ENCODE measurements at regions not wholly inside any gene's neighbourhood (a gene's known extent, or its start where the extent isn't known, plus 50 kb on each side); places are given as distances from the start of the nearest gene placed in this dataset.

- DNase-seq: no peak
These were observed 60.8 kb downstream of the CCNA1 start for GRCh38 chr13:36493046-36493445.

DNA sequence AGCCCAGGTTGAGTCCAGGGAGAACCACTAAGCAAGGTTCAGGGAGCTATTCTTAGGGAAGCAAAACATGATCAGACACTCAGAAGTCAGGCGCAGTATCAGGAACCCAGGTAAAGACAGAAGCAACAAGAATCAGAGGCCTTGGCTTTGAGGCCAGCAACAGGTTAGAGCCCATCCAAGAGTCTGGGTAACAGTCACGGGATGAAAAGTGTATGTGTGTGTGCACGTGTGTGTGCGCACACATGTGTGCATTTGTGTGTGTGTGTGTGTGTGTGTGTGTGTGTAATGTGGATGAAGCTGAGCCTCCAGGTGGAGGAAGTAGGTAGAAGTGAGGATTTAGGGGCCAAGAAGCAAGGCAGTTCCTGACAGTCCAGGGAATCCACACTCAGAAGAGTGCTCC is 63.1 kb downstream of the CCNA1 start:
- no peak for DNase-seq

DNA sequence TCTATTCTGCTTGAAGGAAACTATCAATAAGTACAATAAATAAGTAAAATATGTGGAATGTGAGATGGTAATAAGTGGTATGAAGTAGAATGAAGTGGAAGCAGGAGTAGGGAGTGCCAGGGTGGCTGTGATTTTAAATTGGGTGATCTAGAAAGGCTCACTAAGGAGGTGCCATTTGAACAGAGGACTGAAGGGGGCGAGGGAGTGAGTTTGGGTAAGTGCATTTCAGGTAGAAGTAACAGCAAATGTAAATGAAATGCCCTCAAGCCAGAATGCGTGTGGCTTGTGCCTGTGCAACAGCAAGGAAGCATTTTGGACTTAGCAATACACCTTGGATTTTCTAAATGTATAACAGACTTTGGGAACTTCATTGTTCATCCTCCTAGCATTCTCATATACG is 77.1 kb downstream of the CCNA1 start:
- no peak for DNase-seq

- no peak for DNase-seq
These were observed 80.5 kb downstream of the CCNA1 start for GRCh38 chr13:36512771-36513170.

DNA sequence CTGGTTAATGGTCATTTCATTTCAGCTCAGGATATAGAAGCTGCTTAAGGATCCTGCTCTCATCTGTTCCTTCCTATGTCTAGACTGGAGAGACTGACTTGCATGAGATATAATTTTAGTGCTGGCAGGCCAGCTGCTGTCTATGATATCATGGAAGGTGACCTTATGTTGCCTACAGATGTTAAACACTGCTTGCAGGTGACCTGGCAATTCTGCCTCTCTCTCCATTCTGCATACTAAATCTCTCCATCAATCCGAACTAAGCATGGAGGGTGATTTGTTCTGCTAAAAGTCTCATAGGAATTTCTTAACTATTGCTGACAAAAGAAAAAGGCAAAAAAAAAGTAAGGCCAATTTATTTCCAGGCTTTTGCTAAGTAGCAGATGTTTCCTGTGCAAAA is 81.0 kb downstream of the CCNA1 start:
- DNase-seq: peak; percentile 36

DNA sequence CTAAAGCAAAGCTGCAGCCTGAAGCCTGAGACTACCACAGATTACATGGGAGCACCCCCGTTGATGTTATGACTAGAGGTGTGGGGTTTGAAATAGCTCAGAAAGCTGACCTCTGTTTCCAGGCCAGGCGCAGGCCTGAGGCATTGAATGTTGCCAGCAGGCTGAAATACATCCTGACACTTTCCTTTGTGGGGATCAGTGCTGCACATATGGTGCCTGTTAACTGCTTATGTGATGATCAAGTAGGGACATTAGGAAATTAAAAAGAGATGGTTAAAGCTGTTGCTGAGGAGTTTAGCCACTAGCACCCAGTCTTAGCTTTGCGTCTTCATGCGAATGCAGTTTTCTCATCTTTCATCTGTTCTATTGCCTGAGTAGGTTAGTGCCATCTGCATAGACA is 83.2 kb downstream of the CCNA1 start:
- peak; percentile 87 for DNase-seq

- DNase-seq: no peak
These were observed 83.9 kb downstream of the CCNA1 start for GRCh38 chr13:36516225-36516624.

DNA sequence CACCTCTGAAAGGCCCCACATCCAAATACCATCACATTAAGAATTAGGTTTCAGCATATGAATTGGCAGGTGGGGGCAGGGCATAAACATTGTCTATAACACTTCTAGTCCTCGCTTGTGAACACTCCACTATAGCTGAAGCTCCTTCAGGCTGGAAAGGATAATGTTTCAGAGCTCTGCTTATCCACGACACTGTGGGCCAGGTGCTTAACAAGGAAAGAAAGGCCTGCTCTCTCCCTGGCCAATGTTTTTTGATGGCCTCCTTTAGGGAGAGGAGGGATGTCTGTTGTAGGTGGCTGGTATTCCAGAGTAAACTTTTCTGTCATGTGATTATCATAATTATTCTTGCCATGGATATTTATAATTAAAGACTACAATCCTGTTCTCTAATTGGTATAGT is 86.4 kb downstream of the CCNA1 start:
- DNase-seq: no peak

- no peak for DNase-seq
These were observed 87.1 kb downstream of the CCNA1 start for GRCh38 chr13:36519432-36519831.

DNA sequence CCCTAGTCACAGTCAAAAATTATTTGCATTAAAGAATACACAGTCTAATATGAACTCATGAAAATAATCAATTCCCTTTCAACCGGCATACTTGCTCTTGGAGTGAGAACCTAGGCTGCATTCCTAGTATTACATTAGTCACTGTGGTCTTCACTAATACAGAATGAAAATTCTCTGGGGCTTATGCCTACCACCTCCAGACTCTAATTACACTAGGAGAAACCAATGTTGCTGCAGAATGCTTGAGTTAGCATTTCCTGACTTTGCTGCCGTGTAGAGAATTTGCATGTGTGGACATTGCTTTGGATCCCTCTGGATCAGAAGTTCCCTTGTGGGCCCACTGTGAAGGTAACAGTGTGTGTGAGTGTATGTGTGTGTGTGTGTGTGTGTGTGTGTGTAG is 87.8 kb downstream of the CCNA1 start:
- no peak for DNase-seq

- DNase-seq: no peak
These were observed 94.6 kb downstream of the CCNA1 start for GRCh38 chr13:36526897-36527296.

GRCh38 chr13:36528105-36528504 is 95.8 kb downstream of the CCNA1 start:
- no peak for DNase-seq

DNA sequence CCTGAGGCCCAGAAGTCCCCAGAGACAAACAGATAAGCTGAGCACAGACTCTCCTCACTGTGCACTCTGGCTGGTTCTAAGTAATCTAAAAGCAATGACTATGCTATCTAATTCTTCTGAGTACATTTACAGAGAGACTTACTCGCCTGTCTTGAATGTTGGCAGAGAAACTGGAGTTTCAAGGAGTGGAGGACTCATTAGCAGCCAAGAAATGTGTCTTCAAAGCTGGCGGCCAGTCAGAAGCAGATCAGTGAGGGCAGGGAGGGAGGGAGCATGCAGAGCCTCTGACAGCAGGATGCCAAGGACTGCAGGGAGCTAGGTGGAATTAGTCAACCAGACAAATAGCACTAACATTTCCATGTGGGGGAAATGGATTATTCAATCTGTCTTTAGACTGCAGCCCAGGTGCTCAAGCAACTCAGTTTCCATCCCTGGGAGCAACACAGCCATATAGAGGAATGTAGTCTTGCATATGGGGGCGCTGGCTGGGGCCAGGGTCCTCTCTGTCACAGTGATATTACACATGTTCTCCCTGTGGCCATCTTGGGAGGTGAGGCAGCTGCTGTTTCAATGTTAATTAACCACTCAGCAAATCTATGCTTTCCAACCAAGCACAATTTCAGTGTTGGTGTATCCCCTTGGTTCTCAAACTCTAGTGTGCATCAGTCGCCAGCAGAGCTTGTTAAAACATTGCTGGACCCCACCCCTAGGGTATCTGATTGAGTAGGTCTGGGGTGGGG is 97.9 kb downstream of the CCNA1 start:
- DNase-seq: no peak

- DNase-seq: no peak
These were observed 98.7 kb downstream of the CCNA1 start for GRCh38 chr13:36530861-36531590.

DNA sequence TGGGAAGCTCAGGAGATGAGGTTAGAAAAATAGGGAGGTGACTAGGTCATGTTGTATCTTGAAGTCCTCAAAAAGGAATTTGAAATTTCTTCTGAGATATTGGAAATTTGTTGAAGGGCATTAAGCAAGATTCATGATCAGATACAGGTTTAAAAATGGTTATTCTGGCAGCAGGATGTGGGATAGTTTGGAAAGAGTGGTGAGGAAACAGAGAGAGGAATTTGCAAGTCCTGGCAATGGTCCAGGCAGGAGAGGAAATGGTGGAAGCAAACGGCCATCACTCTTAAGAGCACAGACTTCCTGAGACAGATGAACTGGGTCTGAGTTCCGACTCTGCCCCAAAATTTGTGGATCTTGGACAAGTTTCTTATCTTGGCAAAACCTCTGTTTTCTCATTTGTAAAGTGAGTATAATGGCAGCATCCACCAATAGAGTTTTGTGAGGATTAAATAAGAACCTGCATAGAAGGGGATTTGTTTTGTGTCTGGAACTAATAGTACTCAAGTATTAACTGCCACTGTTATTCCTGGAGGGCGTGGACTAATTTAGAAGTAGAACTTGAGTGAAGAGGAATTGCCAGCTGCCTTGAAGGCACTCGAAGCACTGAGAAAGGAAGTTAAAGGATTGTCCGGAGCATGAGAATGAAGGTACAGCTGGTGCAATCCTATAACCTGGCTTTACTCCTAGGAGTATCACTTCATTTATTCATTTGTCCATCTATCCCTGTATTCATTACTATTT is 99.6 kb downstream of the CCNA1 start:
- peak; percentile 65 for DNase-seq

DNA sequence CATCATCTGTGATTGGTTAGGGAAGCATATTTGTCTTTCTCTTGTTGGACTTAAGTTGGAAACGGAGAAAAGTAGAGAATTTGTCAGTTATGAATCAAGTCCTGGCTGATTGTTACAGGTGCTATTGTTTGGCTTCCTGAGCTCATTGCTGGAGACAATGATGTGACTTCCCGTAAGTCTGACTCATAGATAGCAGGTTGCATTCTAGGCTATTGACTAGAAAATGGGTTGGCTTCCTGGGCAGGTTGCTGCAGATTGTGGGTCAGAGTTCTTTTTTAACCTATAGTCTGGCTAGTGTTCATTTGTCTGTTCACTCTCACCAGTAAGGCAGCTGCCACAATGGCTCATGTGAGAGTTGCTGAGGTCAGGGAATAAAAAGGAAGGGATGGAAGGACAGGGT is 101.5 kb downstream of the CCNA1 start:
- no peak for DNase-seq

- DNase-seq: no peak
These were observed 104.3 kb downstream of the CCNA1 start for GRCh38 chr13:36536546-36536945.

DNA sequence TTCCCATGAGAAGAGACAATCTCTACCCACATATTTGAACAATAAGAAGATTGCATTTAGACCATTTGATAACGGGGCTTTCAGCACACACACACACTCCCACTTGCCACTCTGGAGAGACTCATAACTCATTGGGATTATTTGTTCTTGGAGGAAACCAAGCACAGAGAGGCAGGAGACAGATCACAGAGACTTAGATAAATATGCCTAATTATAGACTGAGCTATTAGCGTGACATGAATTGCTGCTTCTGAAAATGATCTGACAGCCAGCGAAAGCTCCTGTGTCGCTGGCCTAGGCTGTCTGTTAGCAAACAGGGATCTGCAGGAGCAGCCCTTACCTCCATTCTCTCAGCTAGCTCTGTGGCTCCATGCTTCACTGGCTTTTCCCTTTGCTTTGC is 111.4 kb downstream of the CCNA1 start:
- DNase-seq: no peak

DNA sequence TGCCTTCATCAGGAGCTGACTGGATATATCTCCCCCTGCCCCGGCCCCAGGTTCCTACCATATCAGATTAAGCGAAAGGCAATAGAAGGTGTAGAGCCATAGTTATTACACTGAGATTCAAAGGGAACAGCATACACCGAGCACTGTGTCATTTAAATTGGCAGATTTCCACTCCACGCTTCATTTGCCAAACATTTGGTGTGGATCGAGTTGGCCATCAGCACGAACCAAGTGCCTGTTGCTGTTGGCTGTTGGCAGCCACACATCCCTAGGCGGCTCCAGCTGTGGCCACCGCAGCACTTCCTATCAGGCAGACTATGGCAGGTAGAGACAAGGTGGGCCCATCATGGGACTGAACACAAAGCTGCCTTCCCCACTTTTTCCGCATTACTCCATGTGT is 115.8 kb downstream of the CCNA1 start:
- no peak for DNase-seq

DNA sequence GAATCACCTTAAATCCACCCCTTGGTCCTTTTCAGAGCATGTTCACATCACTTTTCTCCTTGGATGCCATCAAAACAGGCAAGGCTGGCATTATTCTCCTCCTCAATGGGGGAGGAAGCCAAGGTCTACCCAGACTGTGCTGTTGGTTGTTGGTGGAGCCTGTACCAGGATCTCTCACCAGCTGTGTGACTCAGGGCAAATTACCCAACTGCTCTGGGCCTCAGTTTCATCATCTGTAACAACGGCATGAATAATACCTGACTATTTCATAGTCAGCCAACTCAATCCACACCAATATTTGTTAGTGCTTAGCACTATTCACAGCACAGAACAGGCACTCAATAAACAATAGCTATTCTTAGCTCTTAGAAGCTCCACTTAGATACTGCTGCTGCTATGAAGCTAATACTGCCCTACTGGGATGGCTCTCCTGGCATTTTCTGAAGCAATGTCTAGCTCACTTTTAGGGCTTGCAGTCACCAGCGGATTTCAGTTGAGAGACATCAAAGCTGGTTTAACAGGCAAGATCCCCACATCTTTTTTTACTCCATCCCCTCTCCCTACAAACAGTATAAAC is 116.9 kb downstream of the CCNA1 start:
- no peak for DNase-seq

DNA sequence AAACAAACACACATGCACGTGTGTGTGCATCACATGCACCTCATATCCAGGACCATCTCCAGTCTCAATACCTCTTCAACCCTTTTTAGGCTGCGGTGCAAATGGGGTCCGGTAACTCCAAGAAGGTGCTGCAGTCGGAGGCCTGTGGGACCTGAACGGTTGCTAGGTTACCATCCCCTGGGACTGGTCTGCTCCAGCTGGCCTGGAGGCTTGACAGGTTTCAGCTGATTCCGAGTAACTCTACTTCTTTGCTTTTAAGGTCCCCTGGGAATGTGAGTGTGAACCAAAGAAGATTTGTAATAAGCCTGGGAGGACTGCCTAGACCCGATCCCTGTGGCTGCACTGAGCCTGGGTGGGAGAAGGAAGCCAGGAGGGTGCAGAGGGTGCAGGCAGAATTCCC is 117.5 kb downstream of the CCNA1 start:
- peak; percentile 83 for DNase-seq

- DNase-seq: no peak
These were observed 117.9 kb downstream of the CCNA1 start for GRCh38 chr13:36550177-36550576.

- DNase-seq: no peak
These were observed 119.2 kb downstream of the CCNA1 start for GRCh38 chr13:36551445-36551844.

GRCh38 chr13:36552334-36552733 is 120.0 kb downstream of the CCNA1 start:
- no peak for DNase-seq
